Activated effector memory CD4-positive, alpha-beta T cell treated with anti-CD3 and anti-CD28 coated beads, Interleukin-2, amount 50 U/mL, for 16 hours (primary cell): ENCODE measurements at regions not wholly inside any gene's neighbourhood (a gene's known extent, or its start where the extent isn't known, plus 50 kb on each side); places are given as distances from the start of the nearest gene placed in this dataset.

Experiments used
- DNase-seq: peaks from one replicate; pipeline ENCODE4 v3.0.0-alpha.2; 2020

DNA sequence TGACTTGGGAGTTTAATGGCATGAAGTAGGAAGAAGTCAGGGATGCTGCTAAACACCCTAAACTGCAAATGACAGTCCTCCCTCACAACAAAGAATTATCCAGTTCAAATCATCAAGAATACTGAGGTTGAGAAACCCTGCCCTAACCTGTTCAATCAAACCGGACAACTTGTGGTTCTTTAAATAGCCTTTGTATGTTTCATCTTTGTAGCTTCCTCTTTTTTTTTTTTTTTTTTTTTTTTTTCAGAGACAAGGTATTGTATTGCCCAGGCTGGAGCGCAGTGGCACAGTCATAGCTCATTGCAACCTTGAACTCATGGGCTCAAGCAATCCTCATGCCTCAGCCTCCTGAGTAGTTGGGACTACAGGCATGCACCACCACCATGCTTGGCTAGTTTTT, 52.5 kb upstream of the TTC29 start:
- DNase-seq = no peak

DNA sequence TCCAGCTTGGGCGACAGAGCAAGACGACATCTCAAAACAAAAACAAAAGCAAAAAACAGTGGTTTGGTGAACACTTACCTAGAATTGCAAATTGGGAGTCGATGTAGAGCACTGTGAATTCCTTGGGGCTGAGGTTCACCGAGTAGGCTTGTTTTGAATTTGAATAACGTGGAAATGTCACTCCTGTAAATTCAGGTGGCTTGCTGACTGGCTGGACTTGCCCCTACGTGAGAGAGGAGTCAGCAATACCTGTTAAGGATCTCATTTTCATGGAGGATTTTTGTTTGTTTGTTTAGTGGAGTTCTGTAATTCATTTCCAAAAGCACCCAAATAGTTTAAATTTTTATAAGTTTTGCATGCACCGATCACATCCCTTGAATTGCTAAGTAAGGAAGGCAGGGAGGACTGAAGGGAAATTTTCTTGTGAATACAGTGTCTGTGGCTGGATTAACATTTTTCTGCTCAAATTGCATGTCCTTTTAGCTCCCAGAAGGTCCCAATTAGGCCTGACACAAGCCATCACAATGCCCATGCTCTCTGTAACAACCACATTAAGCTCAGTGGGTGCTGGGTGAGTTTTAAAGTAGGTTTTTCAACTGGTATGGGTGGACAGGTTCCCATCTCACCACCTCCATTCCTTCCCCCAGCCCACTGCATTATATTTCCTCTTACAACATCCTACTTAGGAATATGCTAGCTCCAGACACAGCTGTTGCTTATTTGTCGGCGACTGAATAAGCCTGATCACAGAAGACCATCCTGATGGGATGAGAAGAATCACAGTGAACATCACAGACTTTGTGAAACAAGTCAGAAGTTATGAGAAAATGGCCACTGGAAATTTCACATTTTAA, 58.5 kb upstream of the TTC29 start:
- DNase-seq = no peak

DNA sequence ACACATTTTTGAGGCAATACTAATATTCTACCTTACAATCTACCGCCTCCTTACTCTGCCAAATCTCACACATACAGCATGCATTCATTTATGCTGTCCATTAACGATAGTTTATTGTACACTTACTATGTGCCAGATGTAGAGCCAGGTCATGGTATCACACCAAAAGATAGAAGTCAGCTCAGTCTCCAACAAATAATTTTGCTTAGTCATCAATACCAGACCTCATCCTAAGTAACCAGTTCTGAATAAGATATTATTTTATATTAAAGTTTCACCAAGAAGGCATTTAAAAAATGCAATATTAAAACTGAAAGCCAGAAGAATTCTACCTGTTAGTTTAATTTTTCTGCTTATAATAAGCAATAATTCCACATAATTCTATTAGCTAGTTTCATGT, 60.6 kb upstream of the TTC29 start:
- DNase-seq = no peak

DNA sequence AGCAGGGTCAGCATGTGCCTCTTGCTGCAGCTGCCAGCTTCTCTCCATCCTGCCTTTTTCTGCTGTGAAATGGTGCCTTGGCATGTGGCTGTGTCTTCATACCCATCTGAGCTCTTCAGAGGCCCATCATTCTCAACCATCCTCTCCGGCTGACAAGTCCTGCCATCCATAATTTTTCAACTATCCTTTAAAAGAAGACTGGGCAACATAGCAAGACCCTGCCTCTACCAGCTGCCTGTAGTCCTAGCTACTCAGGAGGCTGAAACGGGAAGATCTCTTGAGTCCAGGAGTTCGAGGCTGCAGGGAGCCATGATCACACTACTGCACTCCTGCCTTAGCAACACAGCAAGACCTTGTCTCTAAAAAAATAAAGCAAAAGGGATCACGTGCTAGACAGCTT, 64.2 kb upstream of the TTC29 start:
- no peak for DNase-seq

DNA sequence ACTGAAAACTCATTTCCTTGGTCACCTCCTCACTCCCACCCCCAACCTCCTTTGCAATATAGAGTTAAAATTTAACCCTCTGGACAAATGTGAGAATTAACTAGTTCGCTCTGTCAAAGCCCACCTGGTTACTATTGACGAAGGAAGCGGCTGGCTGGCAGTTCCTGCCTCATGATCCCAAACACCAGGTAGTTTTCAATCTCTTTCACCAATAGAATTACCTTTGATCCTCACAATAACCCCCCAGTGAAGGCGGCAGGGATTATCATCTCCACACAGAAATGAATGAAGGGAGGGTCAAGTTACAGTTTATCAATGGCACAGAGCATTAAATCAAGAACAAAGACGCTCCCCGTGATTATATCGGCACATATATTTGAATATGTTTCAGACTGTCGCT, 65.7 kb upstream of the TTC29 start:
- no peak for DNase-seq

DNA sequence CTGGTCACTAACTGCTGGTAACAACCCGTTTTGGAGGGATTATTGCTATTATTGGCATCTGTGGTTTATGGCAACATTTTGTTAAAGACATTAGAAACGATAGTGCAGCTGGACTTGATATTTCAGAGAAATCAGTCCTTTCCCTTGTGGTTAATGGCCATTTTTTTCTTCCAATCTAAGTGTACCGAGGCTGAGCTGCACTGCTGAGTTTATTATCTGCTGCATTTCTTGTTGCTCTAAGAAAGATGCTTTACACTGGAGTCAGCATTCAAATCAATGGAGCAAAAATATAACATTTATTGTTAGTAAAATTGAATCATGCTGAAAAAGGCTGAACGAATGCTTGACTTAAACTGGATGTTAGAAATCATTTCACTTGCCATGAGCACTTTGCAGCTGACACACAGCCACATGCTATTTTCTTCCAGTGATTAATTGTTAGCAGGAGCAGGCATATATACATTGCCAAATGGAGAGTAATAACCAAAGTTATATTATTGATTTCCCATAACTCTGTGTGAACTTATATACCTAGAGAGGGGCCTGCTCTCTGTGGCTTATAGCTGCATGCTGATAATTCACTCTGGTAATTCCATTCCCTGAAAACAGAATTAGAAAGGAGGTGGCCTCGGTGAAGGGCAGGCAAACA, 66.5 kb upstream of the TTC29 start:
- DNase-seq = no peak

DNA sequence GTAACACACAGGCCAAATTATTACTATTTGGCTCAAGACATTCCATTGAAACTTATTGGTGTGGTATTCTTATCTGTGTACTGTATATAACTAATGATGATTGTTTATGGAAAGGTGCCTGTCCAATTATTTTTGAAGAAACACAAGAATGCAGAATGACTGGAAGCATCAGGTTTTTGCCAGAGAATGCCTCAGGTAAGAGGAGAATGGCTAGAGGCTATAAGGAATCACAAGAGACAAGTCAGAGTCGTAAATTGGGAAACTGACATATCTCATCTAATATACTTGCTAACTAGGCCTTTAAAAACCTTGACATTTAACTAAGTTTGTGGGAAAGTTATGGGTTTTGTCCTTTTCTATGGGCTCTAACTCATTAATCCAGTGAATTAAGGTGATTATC, 69.3 kb upstream of the TTC29 start:
- DNase-seq = no peak

DNA sequence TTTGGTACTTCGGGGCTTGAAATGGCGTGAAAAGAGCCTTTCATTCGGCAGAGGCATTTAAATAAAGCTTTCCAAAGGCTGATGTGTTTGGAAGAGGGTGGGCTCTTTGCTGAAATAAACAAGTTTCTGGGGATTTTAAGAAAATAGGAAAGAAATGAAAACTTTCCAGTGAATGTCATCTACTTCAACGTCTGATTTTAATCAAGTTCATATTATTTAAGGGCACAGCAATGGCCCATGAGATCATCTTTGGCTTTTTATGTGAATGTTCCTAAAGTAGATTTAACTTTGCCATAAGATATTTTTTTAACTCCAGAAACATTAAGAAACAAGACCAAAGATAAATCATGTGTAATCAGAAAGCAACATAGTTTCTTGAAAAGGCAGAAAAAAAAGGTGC, 69.8 kb upstream of the TTC29 start:
- DNase-seq = no peak

DNA sequence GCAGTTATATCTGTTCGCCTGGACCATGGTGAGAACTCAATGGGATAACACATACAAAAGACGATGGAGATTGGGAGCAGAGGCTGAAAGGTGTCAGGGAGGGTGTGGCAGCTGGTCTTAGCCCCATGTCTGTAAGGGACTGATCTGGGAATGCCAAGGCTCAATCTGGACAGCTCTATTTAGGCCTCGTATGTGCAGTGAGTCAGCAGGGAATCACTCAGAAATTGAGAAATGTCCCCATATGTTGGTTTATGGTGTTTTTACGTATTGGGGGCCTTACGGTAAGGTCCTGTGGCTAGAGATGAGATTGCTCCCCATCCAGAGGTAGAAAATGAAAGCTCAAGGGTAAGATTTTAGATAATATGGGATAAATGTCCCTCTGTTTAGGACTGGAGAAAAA, 71.4 kb upstream of the TTC29 start:
- no peak for DNase-seq

DNA sequence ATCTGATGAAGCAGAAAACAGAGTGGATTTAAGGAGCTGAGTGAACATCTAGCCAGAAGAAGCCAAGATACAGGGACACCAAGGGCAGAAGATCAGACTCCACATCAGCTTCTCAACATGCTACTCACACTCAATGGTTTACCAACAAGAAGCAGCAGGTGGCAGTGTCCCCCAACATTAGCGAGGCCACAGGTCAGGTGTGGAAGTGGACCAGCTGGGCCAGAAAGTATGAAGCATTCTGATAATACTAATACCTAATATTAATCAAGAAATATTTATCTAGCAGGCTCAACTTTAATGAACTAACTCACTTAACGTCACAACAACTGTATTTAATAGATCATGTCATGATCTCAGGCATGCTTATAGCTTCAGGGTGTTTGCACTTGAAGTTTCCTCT, 73.4 kb upstream of the TTC29 start:
- peak; percentile 73 for DNase-seq

DNA sequence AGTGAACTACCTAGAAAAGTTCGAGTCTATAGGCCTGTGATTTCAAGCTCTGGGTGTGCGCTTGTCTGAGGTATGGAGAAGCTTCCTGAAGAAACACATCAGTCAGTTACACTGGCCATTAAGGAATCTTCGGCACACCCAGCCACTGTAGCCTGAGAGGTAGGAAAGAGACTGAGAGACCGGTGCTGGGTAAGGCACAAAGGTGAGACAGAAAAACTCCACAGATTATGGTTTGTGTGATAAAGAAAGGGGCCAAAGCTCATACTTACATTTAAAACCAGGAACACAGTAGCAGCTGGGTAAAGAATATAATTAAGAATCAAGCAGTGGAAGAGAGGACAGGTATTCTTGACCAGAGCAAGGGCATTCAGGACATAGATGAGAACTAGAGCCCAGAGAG, 74.8 kb upstream of the TTC29 start:
- DNase-seq = no peak

DNA sequence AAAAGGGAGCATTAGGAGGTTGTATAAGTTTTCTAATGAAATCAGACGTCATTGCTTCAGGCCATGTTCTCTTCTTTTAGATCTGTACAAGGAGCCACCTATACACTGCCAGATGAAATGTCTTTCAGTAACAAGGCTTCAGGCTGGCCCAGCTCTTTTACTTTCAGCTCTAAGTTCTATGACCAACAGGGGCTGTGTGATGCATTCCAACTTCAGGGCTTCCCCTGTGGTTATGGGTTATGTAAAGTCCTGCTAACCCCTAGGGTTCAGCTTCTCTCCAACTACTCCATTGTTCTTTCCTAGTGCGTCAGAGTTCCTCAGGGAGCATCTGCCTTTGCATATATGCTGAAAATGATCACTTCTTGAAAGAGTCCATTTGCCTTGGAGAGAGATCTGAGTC, 79.4 kb upstream of the TTC29 start:
- no peak for DNase-seq

DNA sequence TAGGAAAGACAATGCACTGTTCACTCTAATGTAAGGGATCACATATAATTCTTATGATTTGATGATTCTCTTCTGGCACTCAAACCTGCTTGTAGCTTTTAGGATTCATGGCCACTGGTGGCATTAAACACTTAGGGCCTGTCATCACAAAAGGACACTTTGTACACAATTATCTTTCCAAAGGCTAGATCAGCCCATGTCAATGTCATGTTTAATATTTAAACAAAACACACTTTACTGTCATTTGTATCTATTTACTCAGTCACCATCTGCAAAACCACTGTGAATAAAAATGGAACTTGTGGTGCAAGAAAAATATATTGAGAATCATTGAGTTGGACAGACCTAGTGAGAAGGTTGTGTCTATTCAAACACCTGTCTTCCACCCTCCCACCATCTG, 83.6 kb upstream of the TTC29 start:
- no peak for DNase-seq

DNA sequence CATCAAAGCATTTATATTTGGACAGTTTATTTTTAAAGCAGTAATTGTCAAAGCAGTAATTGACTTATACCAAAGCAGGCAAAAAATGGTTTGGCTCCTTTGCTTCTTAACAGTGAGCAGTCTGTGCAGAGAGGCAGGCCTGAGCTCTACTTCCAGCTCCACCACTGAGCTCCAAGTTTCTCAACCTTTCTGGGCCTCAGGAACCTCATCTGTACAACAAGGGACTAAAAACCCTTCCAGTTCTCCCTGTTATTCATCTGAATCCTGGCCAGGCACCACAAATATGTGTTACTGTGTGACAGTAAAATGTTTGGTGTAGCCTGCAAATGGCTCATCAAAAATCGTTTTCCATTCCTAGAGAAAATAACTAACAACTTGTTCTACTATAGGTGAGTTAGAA, 88.7 kb upstream of the TTC29 start:
- DNase-seq = no peak

DNA sequence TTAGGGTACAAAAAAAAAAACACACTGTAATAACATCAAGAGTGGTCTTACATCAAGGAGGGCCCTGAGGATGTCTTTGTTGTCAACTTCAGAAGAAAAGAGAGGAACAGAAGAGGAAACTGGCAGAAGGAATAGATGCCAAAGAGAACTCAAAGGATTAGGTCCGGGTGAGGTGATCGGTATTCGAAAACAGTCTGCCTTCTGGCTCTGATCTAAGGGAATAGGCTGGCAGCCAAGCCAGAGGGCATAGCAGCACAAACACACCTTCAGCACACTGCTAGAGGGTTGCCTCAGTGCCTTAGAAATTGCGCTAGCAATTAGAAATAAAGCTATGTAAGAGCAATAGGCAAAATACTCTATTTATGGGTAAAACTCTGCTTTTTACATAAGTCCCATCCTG, 91.4 kb upstream of the TTC29 start:
- no peak for DNase-seq

DNA sequence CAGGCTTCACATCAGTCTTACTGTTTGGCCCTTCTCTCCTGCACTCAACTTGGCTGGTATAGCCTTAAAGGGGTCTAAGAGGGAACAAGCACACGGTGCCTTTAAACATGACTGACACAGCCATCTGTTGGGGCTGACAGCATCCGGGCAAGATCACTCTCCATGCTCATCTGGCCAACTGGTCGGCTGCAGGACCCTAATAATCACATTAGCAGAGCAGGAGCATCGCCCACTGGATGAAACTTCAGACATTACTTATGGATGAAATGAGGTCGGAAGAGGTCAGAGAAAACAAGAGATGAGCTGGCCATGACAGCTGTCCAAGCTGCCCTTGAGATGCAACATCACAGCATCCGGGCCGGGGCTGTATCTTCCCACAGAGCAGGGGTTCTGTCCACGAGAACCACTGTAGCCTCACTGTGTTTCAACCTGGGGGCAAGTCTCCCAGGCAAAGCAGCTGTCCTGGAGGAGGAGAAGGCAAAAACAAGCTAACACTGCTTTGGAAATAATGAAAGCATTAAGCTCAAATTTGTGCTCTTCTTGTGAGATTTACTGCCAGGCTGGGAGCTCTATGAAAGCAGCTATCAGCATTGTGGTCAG, 94.4 kb upstream of the TTC29 start:
- no peak for DNase-seq

DNA sequence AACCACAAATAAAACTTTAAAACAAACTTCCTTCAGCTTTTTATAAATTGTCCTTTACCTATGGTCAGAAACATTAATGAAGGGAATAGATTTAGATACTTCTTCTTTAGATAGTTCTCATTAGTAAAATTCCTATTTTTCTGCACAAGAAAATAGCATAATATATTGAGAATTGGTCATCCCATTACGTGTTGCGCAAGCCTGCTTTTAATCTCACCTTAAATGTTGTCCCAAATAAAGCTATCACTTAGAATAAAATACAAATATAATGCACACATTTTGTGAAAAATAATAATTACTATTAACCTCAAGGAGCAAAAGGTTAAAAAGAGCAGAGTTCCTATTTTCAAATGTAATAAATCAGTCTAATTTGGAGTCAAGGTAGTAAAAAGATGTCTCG, 95.2 kb upstream of the TTC29 start:
- no peak for DNase-seq

DNA sequence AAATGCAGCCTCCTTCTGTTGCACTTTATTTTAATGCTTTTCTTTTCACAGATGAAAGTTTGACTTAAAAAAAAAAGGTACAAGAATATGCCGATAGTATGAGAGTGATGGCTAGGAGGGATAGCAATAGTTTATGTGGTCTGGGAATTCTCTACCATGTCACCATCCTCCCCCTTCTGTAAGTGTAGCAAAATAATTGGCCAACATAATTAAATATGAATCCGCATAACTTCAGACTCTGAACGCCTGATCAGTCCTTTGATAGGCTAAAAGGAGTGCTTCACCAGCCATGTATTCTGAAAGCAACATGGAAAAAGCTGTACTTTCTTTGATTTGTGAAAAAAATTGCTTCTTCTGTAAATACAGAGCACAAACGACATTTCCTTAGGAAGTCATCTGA, 95.7 kb upstream of the TTC29 start:
- no peak for DNase-seq

DNA sequence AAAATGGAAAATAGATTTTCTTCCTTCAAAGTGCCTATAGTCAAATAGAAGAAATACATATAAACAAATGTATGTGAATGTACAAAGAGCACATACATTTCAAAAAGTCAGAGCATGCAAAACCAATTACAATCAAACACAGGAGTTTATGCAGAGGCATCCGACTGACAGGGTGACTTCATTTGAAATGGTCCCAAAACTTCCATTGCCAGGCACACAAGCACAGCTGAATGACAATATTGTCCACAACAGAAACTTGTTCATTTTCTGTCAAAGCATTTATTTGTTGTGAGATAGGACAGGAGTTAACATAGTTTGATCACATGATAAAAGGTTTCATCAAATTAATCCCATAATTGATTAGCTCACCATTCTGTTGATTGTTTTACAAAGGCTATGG, 96.4 kb upstream of the TTC29 start:
- DNase-seq = no peak

DNA sequence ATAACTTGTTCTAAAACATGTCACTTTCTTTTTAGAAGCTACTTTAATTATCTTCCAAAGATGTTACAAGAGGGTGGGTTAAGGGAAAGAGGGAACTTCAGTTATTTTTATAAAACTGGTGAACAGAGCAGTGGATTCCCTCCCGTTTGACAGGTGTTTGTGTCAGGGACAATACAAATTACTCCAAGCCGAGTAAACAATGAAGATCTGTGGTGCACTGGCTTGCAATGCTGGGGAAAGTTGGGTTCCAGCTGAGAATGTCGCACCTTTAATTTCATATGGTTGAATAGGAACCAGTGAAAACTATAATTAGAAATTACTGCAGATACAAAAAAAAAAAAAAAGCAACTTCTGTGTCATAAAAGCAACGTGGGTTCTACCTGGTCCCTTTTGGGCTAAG, 98.6 kb upstream of the TTC29 start:
- DNase-seq = no peak

DNA sequence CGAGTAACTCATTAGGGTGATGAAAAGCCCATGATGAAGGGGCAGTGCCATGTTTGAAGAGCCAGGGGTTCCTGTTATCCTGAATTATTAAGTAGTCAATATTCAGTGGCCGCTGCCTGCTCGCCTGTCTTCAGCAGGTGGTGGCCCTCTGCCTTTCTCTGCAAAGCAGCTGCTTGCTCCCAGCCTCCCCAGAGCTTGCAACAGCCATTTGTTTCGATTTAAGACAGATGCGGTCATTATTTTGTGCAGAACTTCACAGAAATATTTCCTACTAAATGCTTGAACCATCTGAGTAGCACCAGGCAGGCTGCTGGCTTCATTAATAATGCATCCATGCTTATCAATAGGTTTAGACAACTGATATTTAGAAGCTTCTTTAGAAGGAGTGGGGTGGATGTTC, 104.3 kb upstream of the TTC29 start:
- DNase-seq = no peak

DNA sequence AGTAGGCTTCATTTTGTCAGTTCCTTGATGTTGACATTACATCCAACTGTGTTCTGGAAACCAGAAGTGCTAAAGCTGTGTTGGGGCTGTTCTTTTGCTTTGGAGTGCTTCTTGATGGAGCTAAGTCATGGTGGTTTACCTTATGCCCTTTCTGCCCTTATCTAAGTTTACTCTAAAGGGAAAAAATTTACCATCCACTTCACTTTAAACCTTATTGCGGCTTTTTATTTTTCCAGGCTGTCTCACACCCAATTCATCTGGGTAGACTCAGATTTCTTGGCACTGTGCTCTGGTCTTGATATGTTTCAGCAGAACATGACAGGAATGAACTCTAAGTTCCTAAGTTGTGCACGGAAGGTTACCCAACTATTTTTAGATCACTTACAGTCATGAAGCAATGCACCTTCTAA, 104.7 kb upstream of the TTC29 start:
- no peak for DNase-seq

DNA sequence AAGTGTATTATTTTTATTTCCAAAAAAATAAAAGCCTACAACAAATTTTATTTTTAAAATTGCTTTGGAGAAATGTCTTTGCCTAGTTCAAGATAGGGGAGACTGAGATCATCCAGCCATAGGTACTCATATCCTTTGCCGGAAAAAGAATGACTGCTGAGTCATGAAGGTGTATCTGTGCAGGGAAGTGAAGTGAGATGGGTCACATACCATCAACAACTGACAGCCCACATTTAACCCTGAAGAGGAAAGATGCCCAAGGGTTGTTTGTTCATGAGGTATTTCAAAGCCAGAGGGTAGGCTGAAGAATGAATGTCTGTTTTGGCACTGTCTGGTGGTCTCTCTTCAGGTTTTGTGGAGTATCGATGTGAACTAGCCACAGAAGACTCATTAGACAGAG, 106.7 kb upstream of the TTC29 start:
- no peak for DNase-seq

DNA sequence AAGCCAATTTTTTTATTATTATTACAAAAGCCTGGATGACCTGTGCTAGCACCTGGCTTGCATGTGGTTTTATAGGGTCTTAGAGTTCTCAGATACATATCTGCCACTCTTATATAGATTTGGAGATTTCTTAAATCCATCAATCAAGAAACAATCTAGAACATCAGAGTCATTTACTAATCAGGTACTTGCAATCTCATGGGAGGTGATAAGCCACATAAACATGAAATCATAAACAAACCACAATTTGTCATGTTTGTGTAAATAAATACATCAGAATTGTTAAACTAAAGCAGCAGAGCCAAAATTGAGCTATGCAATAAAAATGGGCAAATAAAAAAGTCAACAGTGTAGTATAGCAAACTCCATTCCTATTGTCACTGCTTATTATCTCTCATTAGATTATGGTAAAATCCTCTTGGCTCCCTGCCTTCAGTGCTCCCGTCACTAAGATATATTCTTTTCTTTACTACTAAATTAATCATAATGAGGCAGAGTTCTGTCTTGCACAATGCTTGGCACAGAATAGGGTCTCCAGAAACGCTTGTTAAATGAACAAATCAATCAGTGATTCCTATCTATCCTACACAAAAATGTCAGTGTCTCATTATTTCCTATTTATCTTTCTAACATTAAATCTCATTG, 108.7 kb upstream of the TTC29 start:
- no peak for DNase-seq
